K562 (cell line): ENCODE measurements at regions not wholly inside any gene's neighbourhood (a gene's known extent, or its start where the extent isn't known, plus 50 kb on each side); places are given as distances from the start of the nearest gene placed in this dataset.

Source experiments
- ATAC-seq: fragments of 200-7000 bp; cut with Tn5 transposase; 3 replicates; pipeline ENCODE4 v1.9.1; 2020; ENCODE audit warnings: moderate library complexity
- BruUV-seq: library from RNA; stranded (reverse); fragments of 400-500 nt; replicated peaks from 2 replicates; lab custom pipeline; 2021; lab: Mats Ljungman, UMichigan
- CTCF ChIA-PET: fragments of 300-600 bp; formaldehyde crosslinking; extraction: SDS; loops from one replicate; lab custom pipeline; 2021; ENCODE audit warnings: low intra/inter-chr PET ratio; lab: Yijun Ruan, JAX
- POLR2A ChIA-PET: fragments of 300-600, 350-650 bp; sonication (Branson Sonifier 250); formaldehyde crosslinking; extraction: SDS; loops from one replicate; lab custom pipeline; 2021; ENCODE audit warnings: antibody characterized with exemption, inconsistent platforms; lab: Yijun Ruan, JAX
- DNase-seq, 4 experiments: peaks; one replicate each; pipeline versions ENCODE4 v3.0.0 to v3.0.0-alpha.2; 2011 to 2018; ENCODE audit warnings: low spot score in 3 of 4, mixed read lengths in 3 of 4; ENCODE audit errors: extremely low read depth in 1 of 4
- FAIRE-seq: peaks from 2 replicates; lab custom pipeline; 2011; peaks lifted over from hg19 to GRCh38; lab: Jason Lieb, UNC
- H2AFZ ChIP-seq: 2 replicates; pipeline ENCODE4 v1.6.0; 2011; ENCODE audit warnings: low read depth, low read length, control low read depth, inconsistent platforms
- H3K27ac ChIP-seq: fragments of 200-600 bp; 3 replicates; pipeline ENCODE4 v1.8.0; 2011; ENCODE audit warnings: low read depth, mild to moderate bottlenecking, control low read depth, inconsistent platforms, low read length, moderate library complexity, mixed read lengths; ENCODE audit errors: extremely low read depth
- H3K27me3 ChIP-seq, 2 experiments: fragments of 300-600 bp in 1 of 2; 2 replicates in 1 of 2; 3 replicates in 1 of 2; pipeline versions ENCODE4 v1.6.0 to v1.8.0; 2011; ENCODE audit warnings: inconsistent platforms in 2 of 2, low read length in 2 of 2, mild to moderate bottlenecking in 1 of 2, mixed read lengths in 1 of 2, moderate library complexity in 1 of 2; ENCODE audit not compliant: control insufficient read depth in 2 of 2, insufficient read depth in 2 of 2
- H3K36me3 ChIP-seq: fragments of 300-600 bp; 3 replicates; pipeline ENCODE4 v1.8.0; 2011; ENCODE audit warnings: mild to moderate bottlenecking, low read length, inconsistent platforms; ENCODE audit not compliant: control insufficient read depth, insufficient read depth
- H3K4me1 ChIP-seq, 2 experiments: fragments of 200-600 bp in 1 of 2; replicated peaks in 1 of 2; 2 replicates in 1 of 2; 3 replicates in 1 of 2; pipeline versions ENCODE4 v1.5.1 to v1.8.0; 2011; ENCODE audit warnings: inconsistent platforms in 2 of 2, low read length in 2 of 2, mild to moderate bottlenecking in 1 of 2, mixed read lengths in 1 of 2, moderate library complexity in 1 of 2; ENCODE audit not compliant: control insufficient read depth in 2 of 2, insufficient read depth in 2 of 2
- H3K4me2 ChIP-seq: 2 replicates; pipeline ENCODE4 v1.6.1; 2011; ENCODE audit warnings: low read length, control low read depth, inconsistent platforms, mixed read lengths; ENCODE audit not compliant: insufficient read depth
- H3K4me3 ChIP-seq: fragments of 200-600 bp; sonication (generic), shearing (Covaris generic); 2 replicates; pipeline ENCODE4 v1.5.1; 2016; ENCODE audit warnings: control low read depth, inconsistent platforms
- H3K79me2 ChIP-seq: fragments of 200-600 bp; 3 replicates; pipeline ENCODE4 v1.8.0; 2011; ENCODE audit warnings: low read length, inconsistent platforms; ENCODE audit not compliant: control insufficient read depth, insufficient read depth
- H3K9ac ChIP-seq, 2 experiments: 2 replicates each; pipeline versions ENCODE4 v1.6.0 to v1.6.1; 2011; ENCODE audit warnings: low read depth in 2 of 2, low read length in 2 of 2, control low read depth in 1 of 2, inconsistent platforms in 1 of 2, mild to moderate bottlenecking in 1 of 2, mixed read lengths in 1 of 2; ENCODE audit not compliant: insufficient read depth in 1 of 2
- H3K9me1 ChIP-seq: one replicate; pipeline ENCODE4 v1.6.0; 2011; ENCODE audit warnings: inconsistent platforms, mild to moderate bottlenecking, low read length, moderate library complexity; ENCODE audit not compliant: control insufficient read depth, insufficient read depth
- H3K9me3 ChIP-seq: replicated peaks from 2 replicates; pipeline ENCODE4 v1.5.1; 2011; ENCODE audit warnings: low read depth, low read length, inconsistent platforms; ENCODE audit not compliant: control insufficient read depth, insufficient read depth
- H4K20me1 ChIP-seq: replicated peaks from 2 replicates; pipeline ENCODE4 v1.6.1; 2011; ENCODE audit warnings: low read length, inconsistent platforms, mixed read lengths; ENCODE audit not compliant: control insufficient read depth, insufficient read depth
- BRF1 ChIP-seq: IDR thresholded peaks from 3 replicates; pipeline ENCODE4 v1.6.1; 2011; ENCODE audit warnings: borderline replicate concordance, mild to moderate bottlenecking; ENCODE audit not compliant: insufficient read length; ENCODE audit errors: extremely low read depth
- CXXC5 ChIP-seq: fragments of 250-450 bp; sonication (Bioruptor Pico); IDR thresholded peaks from 2 replicates; pipeline ENCODE4 v1.8.0; 2022; ENCODE audit warnings: inconsistent platforms, mild to moderate bottlenecking, moderate library complexity
- ID3 ChIP-seq, 2 experiments: fragments of 250-450 bp in 1 of 2; fragments of 450-650 bp in 1 of 2; sonication (Bioruptor Pico) in 1 of 2; IDR thresholded peaks; 2 replicates each; pipeline versions ENCODE4 v1.6.1 to v1.8.0; 2016 to 2021; ENCODE audit warnings: mild to moderate bottlenecking in 2 of 2, moderate library complexity in 2 of 2, missing compliant biosample characterization in 1 of 2, missing genetic modification characterization in 1 of 2
- NR3C1 ChIP-seq: sonication (generic); formaldehyde crosslinking; IDR thresholded peaks from 2 replicates; pipeline ENCODE4 v1.8.1; 2022; ENCODE audit warnings: missing genetic modification reagents
- SMAD3 ChIP-seq: fragments of 450-650 bp; formaldehyde crosslinking; conservative IDR thresholded peaks from 2 replicates; pipeline ENCODE4 v1.4.0; 2020; ENCODE audit warnings: mild to moderate bottlenecking
- STAT5A ChIP-seq: IDR thresholded peaks from 2 replicates; pipeline ENCODE4 v1.6.1; 2012; ENCODE audit warnings: low read length, inconsistent platforms, borderline replicate concordance
- TRIM25 ChIP-seq: fragments of 450-650 bp; IDR thresholded peaks from 2 replicates; pipeline ENCODE4 v1.7.0; 2016; ENCODE audit warnings: borderline replicate concordance
- ZBTB49 ChIP-seq: sonication (generic); formaldehyde crosslinking; IDR thresholded peaks from 2 replicates; pipeline ENCODE4 v1.8.0; 2022; ENCODE audit warnings: missing genetic modification reagents, mild to moderate bottlenecking, borderline replicate concordance
- ZKSCAN8 ChIP-seq: fragments of 200-800 bp; sonication (Bioruptor generic); IDR thresholded peaks from 2 replicates; pipeline ENCODE4 v1.6.1; 2016; ENCODE audit warnings: missing genetic modification characterization, missing compliant biosample characterization
- ZNF589 ChIP-seq: fragments of 200-800 bp; sonication (Bioruptor generic); IDR thresholded peaks from 2 replicates; pipeline ENCODE4 v1.6.1; 2016; ENCODE audit warnings: low read depth, missing genetic modification characterization, missing compliant biosample characterization
- WGBS: fragments of 100-300 bp; shearing (Covaris generic); methylation state at CpG from one replicate; pipeline ENCODE4 v1.1.6; 2016; ENCODE audit warnings: low coverage, mixed read lengths; ENCODE audit not compliant: insufficient coverage; ENCODE audit errors: missing lambda C conversion rate; 5-methylcytosine and 5-hydroxymethylcytosine counted together
- in situ Hi-C: fragments of 300-500 bp; cut with MboI; formaldehyde crosslinking; loops from 4 replicates; pipeline ENCODE4 v1.15.0; 2018; ENCODE audit warnings: inconsistent platforms, mixed read lengths
- intact Hi-C: fragments of 100-400 bp; cut with micrococcal nuclease; formaldehyde crosslinking; loops from 2 replicates; pipeline ENCODE4 v1.14.2; 2022
- TF ChIP-seq, protein P1 (sequence below): sonication (generic); formaldehyde crosslinking; IDR thresholded peaks from 2 replicates; pipeline ENCODE4 v1.8.0; 2023; ENCODE audit warnings: missing genetic modification reagents, mild to moderate bottlenecking, borderline replicate concordance

GRCh38 chrX:77162777-77163176 lies 284.4 kb upstream of the FGF16 start:
- Histone ChIP-seq H3K79me2 (no peaks in the 10 kb centered on the region), H3K4me2 (no peak overlapping the region), H4K20me1 (no peaks in the 10 kb centered on the region), H2AFZ (no peak overlapping the region), H3K36me3 (no peaks in the 10 kb centered on the region), H3K4me3 (no peak overlapping the region), H3K9ac (no peak overlapping the region), H3K27ac (no peak overlapping the region), H3K9me3 (no peaks in the 10 kb centered on the region), H3K4me1 (no peaks in the 10 kb centered on the region), H3K27me3 (no peaks in the 10 kb centered on the region), H3K9me1 (no peaks in the 10 kb centered on the region)
- ChIA-PET POLR2A (interaction anchor here (0.8 kb wide), 1 partner anchor 16 kb away, joined by 5 read pairs; no protein-coding TSS in a partner anchor), CTCF (no interaction called here)
- intact Hi-C loops (no loop called here), in situ Hi-C loops (no loop called here)
- WGBS = 0% methylated on average over 1 of the region's 1 CpG
- ATAC-seq (no peak), FAIRE-seq (no peak), DNase-seq (no peak)
- no TSS peak for BruUV-seq
- TF ChIP-seq ZKSCAN8 (no peak), STAT5A (no peak), TRIM25 (no peak), ID3 (CRISPR knock-in tag; IDR thresholded peaks at IDR 0.05) (no peak), ID3 (tag; IDR thresholded peaks at IDR 0.05) (no peak), SMAD3 (CRISPR knock-in tag) (no peak), NR3C1 (CRISPR knock-in tag) (no peak), BRF1 (no peak), ZBTB49 (CRISPR knock-in tag) (no peak), ZNF589 (no peak), CXXC5 (no peak)
- TF ChIP-seq, protein P1, sequence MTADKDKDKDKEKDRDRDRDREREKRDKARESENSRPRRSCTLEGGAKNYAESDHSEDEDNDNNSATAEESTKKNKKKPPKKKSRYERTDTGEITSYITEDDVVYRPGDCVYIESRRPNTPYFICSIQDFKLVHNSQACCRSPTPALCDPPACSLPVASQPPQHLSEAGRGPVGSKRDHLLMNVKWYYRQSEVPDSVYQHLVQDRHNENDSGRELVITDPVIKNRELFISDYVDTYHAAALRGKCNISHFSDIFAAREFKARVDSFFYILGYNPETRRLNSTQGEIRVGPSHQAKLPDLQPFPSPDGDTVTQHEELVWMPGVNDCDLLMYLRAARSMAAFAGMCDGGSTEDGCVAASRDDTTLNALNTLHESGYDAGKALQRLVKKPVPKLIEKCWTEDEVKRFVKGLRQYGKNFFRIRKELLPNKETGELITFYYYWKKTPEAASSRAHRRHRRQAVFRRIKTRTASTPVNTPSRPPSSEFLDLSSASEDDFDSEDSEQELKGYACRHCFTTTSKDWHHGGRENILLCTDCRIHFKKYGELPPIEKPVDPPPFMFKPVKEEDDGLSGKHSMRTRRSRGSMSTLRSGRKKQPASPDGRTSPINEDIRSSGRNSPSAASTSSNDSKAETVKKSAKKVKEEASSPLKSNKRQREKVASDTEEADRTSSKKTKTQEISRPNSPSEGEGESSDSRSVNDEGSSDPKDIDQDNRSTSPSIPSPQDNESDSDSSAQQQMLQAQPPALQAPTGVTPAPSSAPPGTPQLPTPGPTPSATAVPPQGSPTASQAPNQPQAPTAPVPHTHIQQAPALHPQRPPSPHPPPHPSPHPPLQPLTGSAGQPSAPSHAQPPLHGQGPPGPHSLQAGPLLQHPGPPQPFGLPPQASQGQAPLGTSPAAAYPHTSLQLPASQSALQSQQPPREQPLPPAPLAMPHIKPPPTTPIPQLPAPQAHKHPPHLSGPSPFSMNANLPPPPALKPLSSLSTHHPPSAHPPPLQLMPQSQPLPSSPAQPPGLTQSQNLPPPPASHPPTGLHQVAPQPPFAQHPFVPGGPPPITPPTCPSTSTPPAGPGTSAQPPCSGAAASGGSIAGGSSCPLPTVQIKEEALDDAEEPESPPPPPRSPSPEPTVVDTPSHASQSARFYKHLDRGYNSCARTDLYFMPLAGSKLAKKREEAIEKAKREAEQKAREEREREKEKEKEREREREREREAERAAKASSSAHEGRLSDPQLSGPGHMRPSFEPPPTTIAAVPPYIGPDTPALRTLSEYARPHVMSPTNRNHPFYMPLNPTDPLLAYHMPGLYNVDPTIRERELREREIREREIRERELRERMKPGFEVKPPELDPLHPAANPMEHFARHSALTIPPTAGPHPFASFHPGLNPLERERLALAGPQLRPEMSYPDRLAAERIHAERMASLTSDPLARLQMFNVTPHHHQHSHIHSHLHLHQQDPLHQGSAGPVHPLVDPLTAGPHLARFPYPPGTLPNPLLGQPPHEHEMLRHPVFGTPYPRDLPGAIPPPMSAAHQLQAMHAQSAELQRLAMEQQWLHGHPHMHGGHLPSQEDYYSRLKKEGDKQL (CRISPR knock-in tag) = no peak
